Upper lobe of left lung (tissue), 6 donors: ENCODE measurements at regions not wholly inside any gene's neighbourhood (a gene's known extent, or its start where the extent isn't known, plus 50 kb on each side); places are given as distances from the start of the nearest gene placed in this dataset.

ENCODE experiments used
- ATAC-seq, 2 donors: fragments of 200-7000 bp; cut with Tn5 transposase; one replicate each; pipeline ENCODE4 v1.9.1; 2022; ENCODE audit warnings: mild to moderate bottlenecking in 2 of 2, moderate library complexity in 2 of 2; ENCODE audit not compliant: low FRiP score in 2 of 2
- DNase-seq, 2 donors: peaks; one replicate each; pipeline ENCODE4 v3.0.0-alpha.2; 2019 to 2020
- H3K27ac ChIP-seq, 4 donors: fragments of 200-600 bp; sonication (generic); one replicate each; pipeline ENCODE4 v1.5.1; 2016 to 2019
- H3K27me3 ChIP-seq, 4 donors: fragments of 200-600 bp; sonication (generic); one replicate each; pipeline ENCODE4 v1.5.1; 2017 to 2019
- H3K36me3 ChIP-seq, 4 donors: fragments of 200-600 bp; sonication (generic); one replicate each; pipeline ENCODE4 v1.5.1; 2016 to 2019
- H3K4me1 ChIP-seq, 4 donors: fragments of 200-600 bp; sonication (generic); one replicate each; pipeline ENCODE4 v1.5.1; 2018 to 2019
- H3K4me3 ChIP-seq, 4 donors: fragments of 200-600 bp; sonication (generic); one replicate each; pipeline ENCODE4 v1.5.1; 2017 to 2019; ENCODE audit warnings: mild to moderate bottlenecking in 2 of 4, moderate library complexity in 1 of 4
- H3K9me3 ChIP-seq, 4 donors: fragments of 200-600 bp; sonication (generic); one replicate each; pipeline ENCODE4 v1.5.1; 2018 to 2019
- CTCF ChIP-seq, 6 experiments: fragments of 450-650 bp in 4 of 6; fragments of 200-600 bp in 2 of 6; sonication (generic) in 2 of 6; IDR thresholded peaks; one replicate each; pipeline ENCODE4 v1.5.1; 2016 to 2019; ENCODE audit warnings: antibody characterized with exemption in 6 of 6
- EP300 ChIP-seq, 4 donors: sonication (generic); formaldehyde crosslinking; IDR thresholded peaks; one replicate each; pipeline ENCODE4 v1.5.1; 2017; ENCODE audit warnings: antibody characterized with exemption in 4 of 4, control low read depth in 2 of 4
- POLR2A ChIP-seq, 4 donors: fragments of 450-650 bp; IDR thresholded peaks; one replicate each; pipeline ENCODE4 v1.5.1; 2016 to 2017; ENCODE audit warnings: antibody characterized with exemption in 4 of 4, mild to moderate bottlenecking in 2 of 4
- POLR2AphosphoS5 ChIP-seq, 2 donors: sonication (generic); formaldehyde crosslinking; IDR thresholded peaks; one replicate each; pipeline ENCODE4 v1.5.1; 2017; ENCODE audit warnings: antibody characterized with exemption in 2 of 2
- WGBS, 2 donors: methylation state at CpG; one replicate each; pipeline ENCODE4 v1.1.5; 2017 to 2018; 5-methylcytosine and 5-hydroxymethylcytosine counted together
- donor health status: DM: no; HTN: no; CAD: no; lungs with moderate emphysema.
- donor health status: DM: no; HTN: yes; CAD: no; lungs with severe emphysema.

GRCh38 chr14:29222671-29223268 is 456.2 kb downstream of the FOXG1 start:
- H3K4me1 ChIP-seq = no peaks in the 10 kb centered on the region
- H3K36me3 ChIP-seq = no peaks in the 10 kb centered on the region
- DNase-seq = no peak
- TF ChIP-seq POLR2A (IDR thresholded peaks at IDR 0.05) (no peak), CTCF (IDR thresholded peaks at IDR 0.05) (peak in 4 of 6 experiments; percentile 8 to 34 (median 22))
- H3K27me3 ChIP-seq = no peaks in the 10 kb centered on the region
- no peak for ATAC-seq
- WGBS, 2 donors = 7 to 10% methylated on average over 7 of the region's 7 CpGs
- no peak overlapping the region for H3K27ac ChIP-seq
- H3K4me3 ChIP-seq = no peak overlapping the region
- no peaks in the 10 kb centered on the region for H3K9me3 ChIP-seq

GRCh38 chr14:29223947-29224346 is 457.4 kb downstream of the FOXG1 start:
- Histone ChIP-seq H3K4me3 (no peak overlapping the region), H3K9me3 (no peaks in the 10 kb centered on the region), H3K27ac (no peak overlapping the region), H3K36me3 (no peaks in the 10 kb centered on the region), H3K27me3 (no peaks in the 10 kb centered on the region), H3K4me1 (no peaks in the 10 kb centered on the region)
- no peak for TF ChIP-seq CTCF (IDR thresholded peaks at IDR 0.05)
- TF ChIP-seq POLR2A (IDR thresholded peaks at IDR 0.05) = no peak
- no peak for TF ChIP-seq EP300 (IDR thresholded peaks at IDR 0.05)
- 84 to 86% methylated on average over 3 of the region's 3 CpGs for WGBS, 2 donors
- no peak for DNase-seq
- no peak for ATAC-seq

- Histone ChIP-seq H3K9me3 (no peaks in the 10 kb centered on the region), H3K27me3 (no peaks in the 10 kb centered on the region), H3K4me1 (no peaks in the 10 kb centered on the region), H3K4me3 (no peak overlapping the region), H3K36me3 (no peaks in the 10 kb centered on the region), H3K27ac (no peak overlapping the region)
- TF ChIP-seq POLR2AphosphoS5 (IDR thresholded peaks at IDR 0.05) = no peak
- no peak for TF ChIP-seq CTCF (IDR thresholded peaks at IDR 0.05)
- no peak for TF ChIP-seq POLR2A (IDR thresholded peaks at IDR 0.05)
- no peak for TF ChIP-seq EP300 (IDR thresholded peaks at IDR 0.05)
- 84 to 92% methylated on average over 1 of the region's 1 CpG for WGBS, 2 donors
- DNase-seq (no peak), ATAC-seq (no peak)
Observed at GRCh38 chr14:29227631-29228030, 461.0 kb downstream of the FOXG1 start.

- Histone ChIP-seq H3K27ac (no peak overlapping the region), H3K36me3 (no peaks in the 10 kb centered on the region), H3K9me3 (no peaks in the 10 kb centered on the region), H3K27me3 (no peaks in the 10 kb centered on the region), H3K4me1 (no peaks in the 10 kb centered on the region), H3K4me3 (no peak overlapping the region)
- 77 to 84% methylated on average over 4 of the region's 4 CpGs for WGBS, 2 donors
- TF ChIP-seq CTCF (IDR thresholded peaks at IDR 0.05) (no peak), POLR2AphosphoS5 (IDR thresholded peaks at IDR 0.05) (no peak), POLR2A (IDR thresholded peaks at IDR 0.05) (no peak), EP300 (IDR thresholded peaks at IDR 0.05) (no peak)
- ATAC-seq (no peak), DNase-seq (no peak)
Observed at GRCh38 chr14:29232153-29232552, 465.6 kb downstream of the FOXG1 start.

- H3K4me3 ChIP-seq = no peak overlapping the region
- no peaks in the 10 kb centered on the region for H3K4me1 ChIP-seq
- no peak overlapping the region for H3K27ac ChIP-seq
- no peak for DNase-seq
- H3K9me3 ChIP-seq = no peaks in the 10 kb centered on the region
- TF ChIP-seq CTCF (IDR thresholded peaks at IDR 0.05) (no peak), EP300 (IDR thresholded peaks at IDR 0.05) (no peak), POLR2A (IDR thresholded peaks at IDR 0.05) (no peak), POLR2AphosphoS5 (IDR thresholded peaks at IDR 0.05) (no peak)
- no peaks in the 10 kb centered on the region for H3K27me3 ChIP-seq
- ATAC-seq = no peak
- H3K36me3 ChIP-seq = no peaks in the 10 kb centered on the region
Observed at GRCh38 chr14:29232711-29233110, 466.1 kb downstream of the FOXG1 start.
